GM18873 (cell line): ENCODE measurements at regions not wholly inside any gene's neighbourhood (a gene's known extent, or its start where the extent isn't known, plus 50 kb on each side); places are given as distances from the start of the nearest gene placed in this dataset.

Source experiments
- ATAC-seq: cut with Tn5 transposase; IDR thresholded peaks from one replicate; pipeline ENCODE4 v1.9.1; 2021; ENCODE audit warnings: mild to moderate bottlenecking, moderate library complexity, moderate number of reproducible peaks; ENCODE audit not compliant: unreplicated experiment, low FRiP score

DNA sequence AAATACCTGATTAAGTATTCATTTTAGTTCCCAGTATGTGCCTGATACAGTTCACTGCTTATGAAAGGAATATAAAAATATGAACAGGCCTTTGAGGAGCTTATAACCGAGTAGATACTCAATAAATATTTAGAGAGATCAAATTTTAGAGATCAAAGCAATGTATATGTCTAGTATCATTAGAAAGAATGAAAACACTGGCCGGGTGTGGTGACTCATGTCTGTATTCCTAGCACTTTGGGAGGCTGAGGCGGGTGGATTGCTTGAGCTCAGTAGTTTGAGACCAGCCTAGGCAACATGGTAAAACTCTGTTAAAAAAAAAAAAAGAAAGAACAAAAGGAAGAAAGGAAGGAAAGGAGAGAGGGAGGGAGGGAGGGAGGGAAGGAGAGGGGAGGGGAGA lies 113.2 kb upstream of the EEA1 start:
- ATAC-seq: no peak

DNA sequence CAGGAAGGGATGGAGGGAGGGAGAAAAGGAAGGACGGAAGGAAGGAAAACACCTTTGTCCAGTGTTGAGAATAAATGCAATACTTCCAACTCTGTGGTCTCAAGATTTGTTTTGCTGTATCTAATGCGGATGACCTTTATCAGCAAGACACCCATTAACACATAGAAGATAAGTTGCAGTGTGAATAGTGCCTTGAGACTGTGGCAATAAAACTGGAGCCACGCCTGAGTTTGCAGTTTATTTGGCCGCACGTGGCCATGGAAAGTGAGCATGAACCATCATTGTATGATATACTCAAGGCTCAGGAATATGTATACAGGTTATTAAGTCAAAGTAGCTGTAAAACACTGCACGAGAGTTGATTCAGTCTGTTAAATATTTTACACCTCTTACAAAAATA lies 113.6 kb upstream of the EEA1 start:
- no peak for ATAC-seq

DNA sequence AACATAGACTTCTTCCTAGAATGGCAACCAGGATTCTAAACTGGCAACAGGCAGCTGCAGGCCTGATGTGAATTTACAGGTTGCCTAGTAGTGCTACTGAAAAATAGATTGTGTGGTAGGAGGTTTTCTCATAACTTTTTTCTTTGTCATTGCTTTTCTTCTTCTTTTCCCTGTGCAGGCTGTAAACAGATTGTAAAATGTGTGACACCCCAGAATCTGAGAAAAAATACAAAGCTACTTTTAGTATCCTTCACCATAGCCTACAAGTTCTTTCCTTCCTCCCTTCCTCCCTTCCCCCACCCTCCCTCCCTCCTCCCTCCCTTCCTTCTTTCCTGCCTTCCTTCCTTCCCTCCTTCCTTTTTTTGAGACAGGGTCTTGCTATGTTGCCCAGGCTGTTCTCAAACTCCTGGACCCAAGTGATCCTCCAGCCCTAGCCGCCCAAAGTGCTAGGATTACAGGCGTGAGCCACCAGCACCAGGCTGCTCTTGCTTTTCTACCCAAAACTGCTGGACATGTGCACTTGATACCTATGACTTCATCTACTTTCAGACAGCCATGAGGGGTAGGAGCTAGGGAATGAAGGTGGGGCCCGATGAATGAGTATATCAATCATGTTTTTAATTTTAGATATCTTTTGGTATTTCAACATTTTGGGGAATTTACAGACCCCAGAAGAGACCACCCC lies 114.2 kb upstream of the EEA1 start:
- ATAC-seq: no peak

DNA sequence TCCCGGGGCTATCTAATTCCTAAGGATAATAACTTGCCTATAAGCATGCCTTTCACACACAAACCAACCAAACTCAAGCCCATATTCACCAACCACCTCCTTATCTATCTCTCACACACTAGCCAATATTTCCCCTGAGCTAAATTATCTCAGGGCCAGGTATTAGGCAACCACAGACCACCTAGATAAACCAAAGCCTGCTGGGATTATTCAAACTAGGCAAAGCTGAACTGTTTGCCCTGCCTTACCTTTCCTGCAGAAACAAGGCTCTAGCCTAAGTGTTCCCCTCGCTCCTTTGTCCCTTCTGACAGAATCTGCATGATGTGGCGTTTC lies 114.7 kb upstream of the EEA1 start:
- no peak for ATAC-seq

DNA sequence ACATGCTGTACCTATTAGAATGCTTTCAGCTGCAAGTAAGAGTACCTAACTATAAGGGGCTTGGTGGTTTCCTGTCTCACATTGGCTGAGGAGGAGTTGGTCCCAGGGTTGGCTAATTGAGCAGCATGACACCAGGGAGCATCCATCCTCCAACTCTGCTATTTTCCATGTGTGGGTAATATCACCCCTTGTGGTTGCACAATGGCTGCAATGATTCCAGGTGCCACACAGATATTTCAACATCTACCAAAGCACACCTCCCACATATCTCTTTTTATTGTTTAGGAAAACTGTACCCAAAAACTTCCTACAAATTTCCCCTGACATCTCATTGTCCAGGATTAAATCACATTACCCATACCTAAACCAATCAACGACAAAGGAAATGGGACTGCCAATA lies 118.0 kb upstream of the EEA1 start:
- no peak for ATAC-seq

DNA sequence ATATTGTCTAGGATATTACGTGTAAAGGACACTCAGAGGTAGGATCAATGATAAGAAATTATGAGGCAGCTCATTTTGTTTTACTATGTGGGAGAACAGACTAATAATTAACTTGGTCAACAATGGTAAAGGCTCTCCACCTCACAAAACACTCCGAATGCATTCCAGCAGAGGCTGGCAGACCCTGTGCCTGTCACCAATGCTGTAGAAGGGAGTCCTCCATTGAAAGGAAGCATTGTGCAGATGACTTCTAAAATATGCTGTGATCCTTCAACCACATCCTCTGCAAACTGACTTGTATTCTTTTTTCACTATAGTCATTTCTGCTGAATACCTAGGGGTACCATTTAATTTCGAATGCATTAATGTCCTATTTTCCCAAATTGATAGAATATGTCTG lies 119.6 kb upstream of the EEA1 start:
- no peak for ATAC-seq

DNA sequence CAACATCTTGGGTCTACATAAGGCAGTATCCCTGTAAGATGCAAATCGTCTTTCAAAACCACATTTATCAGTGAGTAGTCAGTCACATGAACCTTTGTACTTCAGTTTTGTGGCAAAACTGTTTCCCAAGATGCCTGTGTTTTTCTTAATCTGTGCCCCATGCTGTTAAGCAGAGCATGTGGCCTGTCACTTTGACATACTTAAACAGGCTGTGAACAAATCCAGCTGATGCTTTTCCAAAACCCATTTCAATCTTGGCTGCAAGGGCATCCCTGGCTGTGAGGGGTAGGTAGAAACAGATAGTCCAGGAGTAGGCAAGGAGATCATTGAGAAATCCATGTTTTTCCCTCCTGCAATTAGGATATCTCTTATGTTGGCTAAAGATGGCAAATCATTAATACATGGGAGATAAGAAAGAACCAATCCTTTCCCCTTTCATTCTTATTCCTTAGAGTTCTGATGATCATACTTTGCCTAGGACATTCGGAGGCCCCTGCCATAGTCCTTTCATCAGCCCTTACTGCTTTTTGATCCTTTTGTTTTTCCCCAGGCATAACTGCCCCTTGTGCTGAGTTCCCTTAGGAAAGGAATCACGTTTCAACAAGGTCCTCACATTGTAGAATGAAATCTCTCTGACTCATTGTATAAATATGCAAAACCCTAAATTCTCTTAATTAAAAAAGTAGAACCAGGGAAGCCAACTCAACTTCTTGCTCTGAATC lies 121.1 kb upstream of the EEA1 start:
- ATAC-seq: no peak

DNA sequence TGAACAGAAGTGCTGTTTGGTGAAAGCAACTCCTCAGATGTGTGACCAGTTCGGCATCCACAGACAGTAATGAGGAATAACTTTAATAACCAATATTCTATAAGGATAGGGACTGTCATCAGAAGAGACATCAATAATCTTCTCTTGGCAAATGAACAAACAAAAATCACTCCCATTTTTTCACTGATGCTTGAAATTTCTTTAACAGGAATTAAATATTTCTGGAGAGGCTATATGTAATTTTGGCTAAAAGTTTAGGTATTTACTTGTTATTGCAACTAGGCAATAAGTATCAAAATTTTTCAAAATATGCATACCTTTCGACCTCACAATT lies 121.6 kb upstream of the EEA1 start:
- no peak for ATAC-seq

DNA sequence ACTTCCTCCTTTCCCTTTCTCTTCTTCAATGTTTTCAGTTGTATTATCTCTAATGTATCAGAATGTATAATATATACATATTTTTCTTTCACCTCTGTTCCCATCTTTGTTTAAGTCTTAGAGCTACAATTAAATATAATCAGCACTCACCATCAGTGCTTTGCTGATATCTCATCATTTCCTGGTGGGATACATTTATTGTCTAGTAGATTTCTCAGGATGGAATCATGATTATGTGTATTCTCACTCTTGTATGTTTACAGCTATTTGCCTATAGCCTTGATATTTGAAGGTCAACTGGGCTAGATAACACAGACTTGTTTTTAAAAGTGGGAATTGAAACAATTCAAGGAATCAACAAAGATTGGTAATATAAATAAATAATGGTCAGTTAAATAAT lies 124.9 kb upstream of the EEA1 start:
- no peak for ATAC-seq

DNA sequence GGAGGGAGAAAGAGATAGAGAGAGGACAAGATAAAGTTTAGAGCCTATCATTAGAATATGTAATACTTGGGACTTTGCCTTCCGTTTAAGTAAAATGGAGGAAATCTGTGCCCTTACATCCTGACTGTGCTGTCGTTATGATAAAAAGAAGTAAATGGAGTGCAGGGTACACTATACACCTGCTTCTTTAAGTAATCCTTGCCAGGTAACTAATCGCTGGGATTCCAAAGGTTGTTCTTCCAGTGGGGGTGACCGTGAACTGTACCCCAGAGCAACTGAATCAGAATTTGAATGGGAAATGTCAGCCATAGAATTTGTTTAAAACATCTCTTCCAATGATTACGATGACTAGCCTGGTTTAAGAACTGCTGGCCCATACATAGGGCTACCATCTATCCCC lies 126.1 kb upstream of the EEA1 start:
- ATAC-seq: no peak

DNA sequence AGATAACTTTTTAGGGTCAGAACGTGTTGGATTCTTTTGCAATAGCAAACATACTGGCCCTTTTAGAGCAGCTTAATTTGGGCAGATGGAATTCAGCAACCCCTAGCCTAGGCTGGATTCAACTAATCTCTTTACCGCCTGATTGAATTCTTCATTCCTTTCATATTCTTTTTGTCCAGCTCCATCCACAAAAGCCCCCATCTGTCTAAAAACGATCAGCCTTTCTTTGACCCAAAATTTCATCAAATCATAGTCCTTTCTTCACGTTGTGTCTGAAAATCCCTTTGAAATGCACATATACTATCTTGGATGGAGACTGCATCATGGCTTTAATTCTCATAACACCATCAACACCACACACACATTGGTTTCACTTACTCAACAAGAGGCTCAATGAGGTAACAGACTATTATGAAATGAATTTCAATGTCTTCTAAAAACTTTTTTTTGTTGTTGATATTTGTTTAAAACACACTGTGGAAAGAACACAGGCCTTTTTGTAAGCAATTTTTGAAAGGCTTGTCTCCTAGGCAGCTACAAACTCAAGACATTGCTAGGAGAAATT lies 128.0 kb upstream of the EEA1 start:
- no peak for ATAC-seq

DNA sequence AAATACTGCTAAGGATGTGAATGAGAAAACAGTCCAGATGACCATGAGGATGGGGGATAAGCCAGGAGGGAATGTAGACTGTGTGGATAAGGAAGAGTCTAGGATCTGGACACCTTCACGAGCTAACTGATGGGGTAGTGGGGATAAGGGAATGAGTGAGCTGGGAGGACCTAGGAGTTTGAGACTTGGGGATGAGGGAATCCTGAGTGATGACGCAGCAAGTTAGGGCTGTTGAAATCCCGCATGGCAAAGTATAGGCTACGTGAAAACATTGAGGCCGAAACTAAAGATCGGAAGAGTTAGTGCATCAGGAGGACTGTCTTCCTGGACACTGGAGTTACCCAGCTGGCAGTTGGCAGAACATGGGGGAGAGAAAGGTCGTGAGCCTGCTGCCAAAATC lies 129.2 kb upstream of the EEA1 start:
- ATAC-seq: no peak

DNA sequence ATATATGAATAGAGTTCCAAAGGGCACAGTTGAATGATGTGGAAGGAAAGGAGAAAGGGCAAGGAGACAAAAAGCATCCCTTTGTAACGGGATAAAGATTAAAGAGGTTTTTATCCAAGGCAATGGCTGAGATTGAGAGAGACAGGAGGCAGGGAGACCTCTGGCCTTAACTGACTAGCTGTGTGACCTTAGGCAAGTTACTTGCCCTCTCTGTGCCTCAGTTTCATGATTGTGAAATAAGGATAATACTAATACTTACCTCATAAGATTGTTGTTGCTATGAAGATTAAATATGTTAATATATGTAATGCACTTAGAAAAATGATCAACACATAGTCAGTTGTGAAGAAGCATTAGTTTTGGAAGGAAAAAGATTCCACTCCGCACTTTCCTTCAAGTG lies 130.2 kb upstream of the EEA1 start:
- no peak for ATAC-seq

DNA sequence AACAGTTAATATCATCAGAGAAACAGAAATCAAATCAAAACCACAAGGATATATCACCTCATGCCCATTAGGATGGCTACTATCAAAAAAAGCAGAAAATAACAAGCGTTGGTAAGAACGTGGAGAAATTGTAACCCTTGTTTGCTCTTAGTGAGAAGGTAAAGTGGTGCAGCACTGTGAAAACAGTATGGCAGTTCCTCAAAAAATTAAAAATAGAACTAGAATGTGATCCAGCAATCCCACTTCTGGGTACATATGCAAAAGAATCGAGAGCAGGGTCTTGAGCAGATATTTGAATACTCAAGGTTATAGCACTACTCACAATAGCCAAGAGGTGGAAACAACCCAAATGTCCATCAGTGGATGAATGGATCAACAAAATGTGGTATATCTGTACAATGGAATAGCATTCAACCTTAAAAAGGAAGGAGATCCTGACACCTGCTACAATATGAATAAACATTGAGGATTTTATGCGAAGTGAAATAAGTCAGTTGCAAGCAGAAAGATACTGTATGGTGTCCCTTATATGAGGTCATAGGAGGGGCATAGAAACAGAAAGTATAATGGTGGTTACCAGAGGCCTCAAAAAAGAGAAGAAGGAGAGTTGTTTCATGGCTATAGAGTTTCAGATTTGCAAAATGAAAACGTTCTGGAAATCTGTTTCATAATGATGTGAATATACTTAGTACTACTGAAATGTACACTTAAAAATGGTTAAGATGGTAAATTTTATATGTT lies 131.0 kb upstream of the EEA1 start:
- peak; percentile 98 for ATAC-seq

DNA sequence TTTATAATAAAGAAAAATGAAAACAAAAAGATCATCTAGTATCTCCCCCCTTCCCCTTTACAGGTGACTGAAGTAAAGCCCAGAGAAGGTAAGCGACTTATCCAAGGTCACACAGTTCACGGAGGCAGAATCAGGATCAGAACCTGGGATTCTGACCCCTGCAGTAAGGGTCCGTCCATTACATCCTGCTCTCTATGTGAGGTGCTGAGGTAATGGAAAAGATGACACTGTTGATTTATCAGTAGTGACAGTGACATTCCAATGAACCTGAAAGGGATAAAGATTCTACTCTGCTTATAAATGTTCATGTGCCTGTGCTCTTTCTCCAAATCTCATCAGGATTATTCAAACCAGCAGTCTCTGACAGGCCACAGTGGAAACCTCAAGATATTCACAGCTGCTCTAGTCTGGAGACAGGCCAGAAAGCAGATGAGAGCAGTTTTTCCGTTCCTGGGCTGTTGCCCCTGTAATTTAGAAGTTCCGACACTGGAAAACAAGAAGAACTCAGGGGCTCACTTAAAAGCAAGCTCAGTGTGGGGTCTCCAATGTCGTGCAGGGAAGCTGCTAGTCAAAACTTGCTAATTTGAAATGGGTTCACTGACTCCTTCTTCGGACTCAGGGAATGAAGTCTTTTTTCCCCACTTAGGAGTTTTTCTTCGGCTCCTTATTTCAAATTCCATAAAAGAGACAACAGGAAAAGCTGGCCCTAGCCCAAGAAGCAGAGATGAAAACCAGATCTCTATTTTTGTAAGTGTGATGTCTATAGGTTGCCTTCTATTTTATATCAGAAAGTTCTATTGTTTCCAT lies 131.8 kb upstream of the EEA1 start:
- no peak for ATAC-seq

DNA sequence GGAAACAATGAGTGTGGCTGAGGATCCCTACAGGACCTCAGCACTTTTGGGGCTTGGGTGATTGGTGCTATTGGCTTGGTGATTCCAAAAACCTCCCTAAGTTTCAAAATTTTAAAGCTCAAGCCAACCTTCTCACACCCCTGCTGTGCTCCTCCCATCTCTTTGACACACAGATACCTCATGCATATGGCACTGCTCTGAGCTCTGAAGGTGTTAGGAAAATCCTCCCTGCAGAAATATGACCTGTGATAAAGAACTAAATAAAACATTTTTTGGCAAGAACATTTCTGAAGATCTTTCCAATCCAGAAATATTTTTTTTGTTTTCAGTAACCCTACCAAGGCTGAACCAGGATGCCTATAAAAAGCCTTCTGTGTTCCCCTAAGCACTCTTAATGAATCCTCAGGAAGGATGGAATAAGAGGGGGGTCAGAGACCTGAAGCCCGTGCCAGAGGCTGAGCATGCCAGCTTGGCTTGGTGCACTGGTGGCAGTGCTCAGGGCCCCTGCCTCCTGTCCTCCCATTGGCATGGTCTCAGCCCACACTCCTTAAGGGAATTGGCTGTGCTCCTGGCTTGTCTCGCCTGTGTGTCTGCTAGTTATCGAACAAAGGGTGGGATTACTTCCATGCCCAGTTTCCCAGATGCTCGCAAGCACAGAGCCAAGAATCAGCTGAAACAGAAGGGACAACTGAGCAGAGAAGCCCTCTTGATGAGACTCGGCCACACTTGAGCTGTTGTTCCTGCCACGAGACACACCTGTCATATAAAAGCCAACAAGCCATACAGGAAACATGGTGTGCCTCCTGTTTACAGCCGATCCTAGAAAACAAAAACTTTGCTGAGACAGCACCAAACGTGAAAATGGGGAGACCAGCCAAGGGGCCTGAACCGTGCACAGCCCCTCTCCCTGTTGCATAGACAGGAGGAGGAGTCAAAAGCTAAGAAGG lies 132.7 kb upstream of the EEA1 start:
- ATAC-seq: no peak

DNA sequence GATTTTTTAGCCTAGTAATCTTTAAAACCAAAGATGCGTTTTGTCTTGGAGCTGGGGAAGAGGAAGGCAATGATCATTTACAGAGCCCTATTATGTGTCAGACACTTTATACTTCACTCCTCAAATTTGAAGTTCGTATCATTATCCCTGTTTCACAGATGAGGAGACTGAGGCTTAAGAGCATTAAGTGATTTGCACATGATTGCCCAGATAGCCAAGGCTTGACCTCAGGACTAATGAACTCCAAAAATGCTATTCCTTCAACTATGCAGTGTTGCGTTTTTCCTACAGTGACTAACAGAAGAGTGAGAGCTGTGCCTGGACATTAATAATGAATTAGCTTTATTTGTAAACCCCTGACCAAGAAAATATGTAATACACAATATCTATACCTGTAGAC lies 136.8 kb upstream of the EEA1 start:
- ATAC-seq: no peak

DNA sequence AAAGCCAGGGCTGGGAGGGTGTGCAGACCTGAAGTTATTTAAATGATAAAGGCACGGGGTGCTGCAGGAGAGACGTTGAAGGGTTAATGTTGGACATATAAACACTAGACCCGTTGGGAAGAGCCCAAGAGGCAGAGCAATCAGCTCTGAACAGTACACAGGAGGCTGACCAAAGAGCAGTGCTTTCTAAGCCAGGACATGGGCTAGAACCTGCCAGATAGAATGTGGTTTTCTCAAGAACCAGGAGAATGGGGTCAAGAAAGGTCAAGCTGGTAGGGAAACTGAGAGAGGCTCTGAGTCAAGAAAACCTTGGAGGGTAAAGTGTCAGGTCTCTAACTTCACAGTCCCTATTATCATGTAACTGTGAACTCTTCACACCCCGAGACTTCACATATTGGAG lies 143.2 kb upstream of the EEA1 start:
- no peak for ATAC-seq

DNA sequence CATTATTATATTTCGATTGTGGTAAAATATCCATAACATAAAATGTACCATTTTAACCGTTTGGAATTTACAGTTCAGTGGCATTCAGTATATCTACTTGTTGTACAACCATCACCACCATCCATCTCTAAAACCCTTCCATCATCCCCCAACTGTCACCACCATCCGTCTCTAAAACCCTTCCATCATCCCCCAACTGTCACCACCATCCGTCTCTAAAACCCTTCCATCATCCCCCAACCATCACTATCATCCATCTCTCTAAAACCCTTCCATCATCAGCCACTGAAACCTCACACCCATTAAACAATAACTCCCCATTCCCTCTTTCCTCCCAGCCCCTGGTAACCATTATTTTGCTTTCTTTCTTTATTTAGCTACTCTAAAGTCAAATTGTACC lies 144.2 kb upstream of the EEA1 start:
- ATAC-seq: no peak

DNA sequence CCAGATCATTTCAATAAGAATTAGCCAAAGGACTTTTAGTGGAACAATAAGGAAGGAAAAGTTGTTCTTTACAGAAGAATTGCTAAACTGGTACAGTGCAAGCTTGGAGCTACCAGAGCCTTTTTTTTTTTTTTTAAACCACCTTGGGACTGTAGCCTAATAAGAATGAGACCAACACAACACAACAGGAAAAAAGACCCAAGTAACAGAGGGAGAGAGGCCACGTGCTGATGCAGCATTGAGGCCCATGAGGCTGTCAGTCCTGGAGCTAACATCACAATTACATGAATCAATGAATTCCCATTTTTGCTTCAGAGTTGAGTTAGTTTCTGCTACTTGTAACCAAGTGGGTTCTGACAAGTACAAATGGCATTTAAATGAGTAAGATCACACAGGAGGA lies 149.0 kb upstream of the EEA1 start:
- no peak for ATAC-seq
